B cell (primary cell): ENCODE measurements at regions not wholly inside any gene's neighbourhood (a gene's known extent, or its start where the extent isn't known, plus 50 kb on each side); places are given as distances from the start of the nearest gene placed in this dataset.

Experiments
- ATAC-seq: fragments of 200-7000 bp; cut with Tn5 transposase; one replicate; pipeline ENCODE4 v1.10.0; 2021; ENCODE audit warnings: low read depth, mild to moderate bottlenecking, moderate number of reproducible peaks, moderate library complexity
- CTCF ChIA-PET: fragments of 350-600 bp; sonication (Branson Sonifier 250); formaldehyde crosslinking; loops from one replicate; lab custom pipeline; 2021; ENCODE audit warnings: antibody characterized with exemption, inconsistent platforms; lab: Charles Lee
- POLR2A ChIA-PET: fragments of 350-600 bp; sonication (Branson Sonifier 250); formaldehyde crosslinking; loops from one replicate; lab custom pipeline; 2021; ENCODE audit warnings: antibody characterized with exemption; lab: Charles Lee
- DNase-seq: peaks from one replicate; pipeline ENCODE4 v3.0.0; 2013
- H2AFZ ChIP-seq: 2 replicates; pipeline ENCODE4 v1.6.1; 2012; ENCODE audit warnings: mild to moderate bottlenecking, low read depth, low read length; ENCODE audit not compliant: insufficient read depth, poor library complexity, severe bottlenecking
- H3K27ac ChIP-seq, 2 donors: 1 replicate in 1 of 2; 2 replicates in 1 of 2; pipeline ENCODE4 v1.5.1; 2012 to 2013; ENCODE audit warnings: low read length in 2 of 2, mild to moderate bottlenecking in 2 of 2, moderate library complexity in 1 of 2
- H3K27me3 ChIP-seq, 4 experiments: fragments of 200-600 bp in 1 of 4; sonication (generic) in 1 of 4; replicated peaks in 1 of 4; 1 replicate in 2 of 4; 2 replicates in 2 of 4; pipeline versions ENCODE4 v1.6.1 to v1.7.0; 2013 to 2016; ENCODE audit warnings: low read length in 3 of 4, mild to moderate bottlenecking in 2 of 4, mixed read lengths in 1 of 4, moderate library complexity in 1 of 4; ENCODE audit not compliant: insufficient read depth in 4 of 4, control insufficient read depth in 3 of 4; ENCODE audit errors: control extremely low read depth in 1 of 4
- H3K36me3 ChIP-seq, 2 experiments: replicated peaks in 1 of 2; 1 replicate in 1 of 2; 2 replicates in 1 of 2; pipeline versions ENCODE4 v1.6.1 to v1.7.1; 2013; ENCODE audit warnings: low read length in 1 of 2; ENCODE audit not compliant: insufficient read depth in 2 of 2, control insufficient read depth in 1 of 2; ENCODE audit errors: control extremely low read depth in 1 of 2, extremely low read depth in 1 of 2
- H3K4me1 ChIP-seq, 2 donors: fragments of 200-600 bp in 1 of 2; sonication (generic) in 1 of 2; 1 replicate in 1 of 2; 2 replicates in 1 of 2; pipeline versions ENCODE4 v1.5.1 to v1.6.1; 2013 to 2017; ENCODE audit warnings: low read length in 2 of 2; ENCODE audit not compliant: control insufficient read depth in 2 of 2, insufficient read depth in 2 of 2
- H3K4me2 ChIP-seq: replicated peaks from 2 replicates; pipeline ENCODE3; 2012; ENCODE audit warnings: mild to moderate bottlenecking, low read depth, low read length; ENCODE audit not compliant: poor library complexity, severe bottlenecking
- H3K4me3 ChIP-seq, 5 experiments: fragments of 200-600 bp in 1 of 5; sonication (generic) in 1 of 5; 1 replicate in 3 of 5; 2 replicates in 2 of 5; pipeline versions ENCODE4 v1.5.1 to v1.7.0; 2011 to 2016; ENCODE audit warnings: low read length in 4 of 5, mild to moderate bottlenecking in 4 of 5, low read depth in 2 of 5, control low read depth in 1 of 5, moderate library complexity in 1 of 5; ENCODE audit not compliant: insufficient read depth in 1 of 5; ENCODE audit errors: control extremely low read depth in 1 of 5, extremely low read depth in 1 of 5
- H3K79me2 ChIP-seq: fragments of 200-600 bp; sonication (generic); one replicate; pipeline ENCODE4 v1.6.0; 2016; ENCODE audit warnings: low read length; ENCODE audit not compliant: control insufficient read depth, insufficient read depth
- H3K9ac ChIP-seq: fragments of 200-600 bp; sonication (generic); 2 replicates; pipeline ENCODE4 v1.6.1; 2017; ENCODE audit warnings: mild to moderate bottlenecking, low read length, moderate library complexity
- H3K9me3 ChIP-seq, 3 donors: one replicate each; pipeline versions ENCODE4 v1.6.1 to v1.7.1; 2013; ENCODE audit warnings: low read length in 2 of 3; ENCODE audit not compliant: control insufficient read depth in 2 of 3, insufficient read depth in 1 of 3; ENCODE audit errors: control extremely low read depth in 1 of 3
- H4K20me1 ChIP-seq: 2 replicates; pipeline ENCODE4 v1.6.0; 2012; ENCODE audit warnings: mild to moderate bottlenecking, low read length; ENCODE audit not compliant: insufficient read depth, control insufficient read depth, poor library complexity, severe bottlenecking
- H3K27ac Mint-ChIP-seq: one replicate; pipeline ENCODE4 v1.8.0; 2021; ENCODE audit warnings: mixed read lengths
- H3K27me3 Mint-ChIP-seq: one replicate; pipeline ENCODE4 v1.8.0; 2021; ENCODE audit warnings: mixed read lengths
- H3K4me1 Mint-ChIP-seq: one replicate; pipeline ENCODE4 v1.8.0; 2021; ENCODE audit warnings: mixed read lengths
- H3K4me3 Mint-ChIP-seq: one replicate; pipeline ENCODE4 v1.8.0; 2021; ENCODE audit warnings: mixed read lengths
- H3K9me3 Mint-ChIP-seq: one replicate; pipeline ENCODE4 v1.8.0; 2022; ENCODE audit warnings: mixed read lengths; ENCODE audit not compliant: insufficient read depth
- EZH2 ChIP-seq: IDR thresholded peaks from 2 replicates; pipeline ENCODE4 v1.6.1; 2012; ENCODE audit warnings: borderline replicate concordance, low read depth, mild to moderate bottlenecking, moderate library complexity, low read length; ENCODE audit not compliant: insufficient read depth, poor library complexity, severe bottlenecking
- WGBS: methylation state at CpG from one replicate; pipeline ENCODE4 v1.1.5; 2013; ENCODE audit warnings: missing lambda C conversion rate; ENCODE audit not compliant: insufficient coverage; 5-methylcytosine and 5-hydroxymethylcytosine counted together
- intact Hi-C: fragments of 100-400 bp; cut with micrococcal nuclease; formaldehyde crosslinking; loops from one replicate; pipeline ENCODE4 v1.10.0; 2022
- TF ChIP-seq, protein P1 (sequence below): fragments of 200-600 bp; IDR thresholded peaks from one replicate; pipeline ENCODE4 v1.8.0; 2022; ENCODE audit warnings: antibody characterized with exemption, mild to moderate bottlenecking

DNA sequence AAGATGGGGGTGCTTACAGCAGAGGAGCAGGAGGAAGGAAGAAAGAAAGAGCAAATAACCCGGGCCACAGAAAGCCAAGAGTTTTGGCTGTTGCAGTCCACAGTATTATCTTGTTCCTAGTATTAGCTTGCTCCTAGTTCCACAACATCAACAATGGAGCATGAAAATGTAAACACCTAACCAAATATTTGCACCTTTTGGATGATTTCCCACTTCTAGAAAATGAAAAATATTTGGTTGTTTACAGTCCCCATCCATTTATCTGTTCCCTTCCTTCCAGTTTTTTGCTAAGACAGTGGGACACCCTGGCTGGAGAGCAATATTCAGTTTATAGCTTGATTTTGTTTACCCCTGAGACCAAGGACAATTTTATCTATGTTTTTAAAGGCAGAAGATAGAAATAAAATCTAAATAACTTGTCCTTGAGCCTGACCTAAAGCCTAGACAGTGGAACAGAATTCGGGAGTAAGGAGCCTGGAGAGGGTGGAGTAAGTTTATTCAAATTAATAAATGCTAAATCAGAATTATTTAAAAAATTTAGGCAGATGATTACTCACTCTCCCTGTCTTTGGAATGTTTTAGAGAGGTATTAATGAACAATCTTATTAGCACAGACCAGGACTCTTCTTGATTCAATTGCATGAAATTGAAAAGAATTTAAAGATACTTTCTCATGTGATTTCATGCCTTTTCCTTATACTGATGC, 51.6 kb downstream of the RESF1 start:
- no peak for DNase-seq
- Histone ChIP-seq H4K20me1 (no peaks in the 10 kb centered on the region), H3K4me1 (peaks cover 0 to 3% of the 10 kb centered on the region in 2 donors), H3K9me3 (no peaks in the 10 kb centered on the region), H3K36me3 (peaks cover 0 to 7% of the 10 kb centered on the region in 2 experiments), H3K27ac (no peak overlapping the region), H3K27me3 (no peaks in the 10 kb centered on the region), H3K4me2 (no peak overlapping the region), H3K79me2 (no peaks in the 10 kb centered on the region), H3K4me3 (no peak overlapping the region), H2AFZ (no peak overlapping the region), H3K9ac (no peak overlapping the region)
- POLR2A ChIA-PET: interaction anchor here (1.3 kb wide), 1 partner anchor 17 kb away, joined by 3 read pairs; no protein-coding TSS in a partner anchor
- Mint-ChIP-seq H3K9me3 (no peaks in the 10 kb centered on the region), H3K27me3 (no peaks in the 10 kb centered on the region), H3K4me3 (no peak overlapping the region), H3K27ac (no peak overlapping the region), H3K4me1 (peaks cover 5% of the 10 kb centered on the region)
- 60% methylated on average over 1 of the region's 2 CpGs for WGBS
- ATAC-seq: no peak
- CTCF ChIA-PET: interaction anchor here (0.5 to 0.7 kb wide), 2 partner anchors 28 to 172 kb away, joined by 3 read pairs; no protein-coding TSS in a partner anchor
- intact Hi-C loops: no loop called here
- TF ChIP-seq, protein P1, sequence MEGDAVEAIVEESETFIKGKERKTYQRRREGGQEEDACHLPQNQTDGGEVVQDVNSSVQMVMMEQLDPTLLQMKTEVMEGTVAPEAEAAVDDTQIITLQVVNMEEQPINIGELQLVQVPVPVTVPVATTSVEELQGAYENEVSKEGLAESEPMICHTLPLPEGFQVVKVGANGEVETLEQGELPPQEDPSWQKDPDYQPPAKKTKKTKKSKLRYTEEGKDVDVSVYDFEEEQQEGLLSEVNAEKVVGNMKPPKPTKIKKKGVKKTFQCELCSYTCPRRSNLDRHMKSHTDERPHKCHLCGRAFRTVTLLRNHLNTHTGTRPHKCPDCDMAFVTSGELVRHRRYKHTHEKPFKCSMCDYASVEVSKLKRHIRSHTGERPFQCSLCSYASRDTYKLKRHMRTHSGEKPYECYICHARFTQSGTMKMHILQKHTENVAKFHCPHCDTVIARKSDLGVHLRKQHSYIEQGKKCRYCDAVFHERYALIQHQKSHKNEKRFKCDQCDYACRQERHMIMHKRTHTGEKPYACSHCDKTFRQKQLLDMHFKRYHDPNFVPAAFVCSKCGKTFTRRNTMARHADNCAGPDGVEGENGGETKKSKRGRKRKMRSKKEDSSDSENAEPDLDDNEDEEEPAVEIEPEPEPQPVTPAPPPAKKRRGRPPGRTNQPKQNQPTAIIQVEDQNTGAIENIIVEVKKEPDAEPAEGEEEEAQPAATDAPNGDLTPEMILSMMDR: no peak
- TF ChIP-seq EZH2: no peak

- ChIA-PET POLR2A (no interaction called here), CTCF (interaction anchor here (0.7 to 0.8 kb wide), 2 partner anchors 51 to 365 kb away, joined by 3 to 4 read pairs; no protein-coding TSS in a partner anchor)
- Histone ChIP-seq H3K79me2 (no peaks in the 10 kb centered on the region), H3K4me3 (no peak overlapping the region), H2AFZ (no peak overlapping the region), H3K9me3 (no peaks in the 10 kb centered on the region), H4K20me1 (no peaks in the 10 kb centered on the region), H3K4me2 (no peak overlapping the region), H3K36me3 (peaks cover 0 to 7% of the 10 kb centered on the region in 2 experiments), H3K9ac (no peak overlapping the region), H3K27ac (no peak overlapping the region), H3K27me3 (no peaks in the 10 kb centered on the region), H3K4me1 (peaks cover 0 to 3% of the 10 kb centered on the region in 2 donors)
- ATAC-seq (no peak), DNase-seq (no peak)
- WGBS: 94% methylated on average over 3 of the region's 4 CpGs
- Mint-ChIP-seq H3K27ac (no peak overlapping the region), H3K4me3 (no peak overlapping the region), H3K9me3 (no peaks in the 10 kb centered on the region), H3K27me3 (no peaks in the 10 kb centered on the region), H3K4me1 (peaks cover 5% of the 10 kb centered on the region)
- intact Hi-C loops: no loop called here
- TF ChIP-seq, protein P1: no peak
- no peak for TF ChIP-seq EZH2
Measured at GRCh38 chr12:32012249-32012785, 53.1 kb downstream of the RESF1 start.
